Stimulated activated CD8-positive, alpha-beta memory T cell treated with anti-CD3 and anti-CD28 coated beads, Interleukin-15, amount 100 ng/mL, for 48 hours (primary cell): ENCODE measurements at regions not wholly inside any gene's neighbourhood (a gene's known extent, or its start where the extent isn't known, plus 50 kb on each side); places are given as distances from the start of the nearest gene placed in this dataset.

Experiments used
- DNase-seq, 2 donors: peaks; one replicate each; pipeline ENCODE4 v3.0.0-alpha.2; 2020; ENCODE audit warnings: low read depth in 2 of 2

- DNase-seq = no peak
Measured at GRCh38 chr1:87560601-87561360, 232.1 kb downstream of the LMO4 start.

GRCh38 chr1:87563211-87563610 is 234.5 kb downstream of the LMO4 start:
- no peak for DNase-seq

- no peak for DNase-seq
Measured at GRCh38 chr1:87565861-87566260, 237.2 kb downstream of the LMO4 start.

- DNase-seq = no peak
Measured at GRCh38 chr1:87568005-87568404, 239.3 kb downstream of the LMO4 start.

GRCh38 chr1:87568911-87569310 is 240.2 kb downstream of the LMO4 start:
- DNase-seq = no peak

- DNase-seq = no peak
Measured at GRCh38 chr1:87572008-87572407, 243.3 kb downstream of the LMO4 start.

- no peak for DNase-seq
Measured at GRCh38 chr1:87572891-87573290, 244.2 kb downstream of the LMO4 start.

GRCh38 chr1:87575528-87575927 is 246.8 kb downstream of the LMO4 start:
- DNase-seq = no peak

GRCh38 chr1:87578464-87578863 is 249.8 kb downstream of the LMO4 start:
- no peak for DNase-seq

- no peak for DNase-seq
Measured at GRCh38 chr1:87583459-87583858, 254.8 kb downstream of the LMO4 start.

GRCh38 chr1:87584586-87584985 is 255.9 kb downstream of the LMO4 start:
- no peak for DNase-seq

- DNase-seq = no peak
Measured at GRCh38 chr1:87586501-87586900, 257.8 kb downstream of the LMO4 start.

- DNase-seq = no peak
Measured at GRCh38 chr1:87588495-87588894, 259.8 kb downstream of the LMO4 start.

- DNase-seq = no peak
Measured at GRCh38 chr1:87591492-87591891, 262.8 kb downstream of the LMO4 start.

GRCh38 chr1:87592156-87592555 is 263.5 kb downstream of the LMO4 start:
- DNase-seq = no peak

GRCh38 chr1:87594736-87595383 is 266.2 kb downstream of the LMO4 start:
- DNase-seq = no peak

- DNase-seq = no peak
Measured at GRCh38 chr1:87595384-87595781, 266.7 kb downstream of the LMO4 start.

GRCh38 chr1:87598429-87598828 is 269.7 kb downstream of the LMO4 start:
- DNase-seq = no peak

GRCh38 chr1:87599569-87599968 is 270.9 kb downstream of the LMO4 start:
- DNase-seq = no peak

GRCh38 chr1:87600055-87600850 is 271.6 kb downstream of the LMO4 start:
- no peak for DNase-seq

- DNase-seq = no peak
Measured at GRCh38 chr1:87600854-87601253, 272.2 kb downstream of the LMO4 start.

GRCh38 chr1:87603626-87604025 is 274.9 kb downstream of the LMO4 start:
- DNase-seq = no peak

GRCh38 chr1:87612956-87613355 is 284.3 kb downstream of the LMO4 start:
- DNase-seq = no peak
